ENCODE measurements at regions not wholly inside any gene's neighbourhood (a gene's known extent, or its start where the extent isn't known, plus 50 kb on each side); places are given as distances from the start of the nearest gene placed in this dataset.

DNA sequence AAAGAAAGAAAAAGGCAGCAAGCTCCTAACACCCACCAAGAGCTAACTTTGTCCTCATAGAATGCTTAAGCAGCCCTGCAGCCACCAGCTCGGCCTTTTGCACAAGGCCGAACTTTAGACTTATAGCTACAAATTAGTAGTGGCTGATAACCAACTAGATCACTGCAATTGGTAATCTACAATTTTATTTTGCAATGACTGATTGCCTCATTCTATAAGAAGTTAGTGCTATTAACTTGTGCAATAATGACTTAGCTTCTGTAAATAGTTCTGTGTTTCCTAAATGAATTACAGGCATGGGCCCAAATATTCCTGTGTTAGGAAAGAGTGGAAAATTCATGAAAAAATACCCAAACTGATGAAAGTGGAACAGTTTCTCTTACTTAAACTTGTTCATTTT, 284.8 kb upstream of the CFAP20DC start:
- DNase-seq, result no peak
- Histone ChIP-seq H3K4me1 (replicated peaks in 1 of 2) (no peaks in the 10 kb centered on the region), H3K27ac (no peak overlapping the region), H3K36me3 (replicated peaks in 1 of 2) (no peaks in the 10 kb centered on the region), H3K4me3 (no peak overlapping the region), H3K27me3 (no peaks in the 10 kb centered on the region), H3K9me3 (replicated peaks in 1 of 3) (no peaks in the 10 kb centered on the region)
- TF ChIP-seq, protein P1, sequence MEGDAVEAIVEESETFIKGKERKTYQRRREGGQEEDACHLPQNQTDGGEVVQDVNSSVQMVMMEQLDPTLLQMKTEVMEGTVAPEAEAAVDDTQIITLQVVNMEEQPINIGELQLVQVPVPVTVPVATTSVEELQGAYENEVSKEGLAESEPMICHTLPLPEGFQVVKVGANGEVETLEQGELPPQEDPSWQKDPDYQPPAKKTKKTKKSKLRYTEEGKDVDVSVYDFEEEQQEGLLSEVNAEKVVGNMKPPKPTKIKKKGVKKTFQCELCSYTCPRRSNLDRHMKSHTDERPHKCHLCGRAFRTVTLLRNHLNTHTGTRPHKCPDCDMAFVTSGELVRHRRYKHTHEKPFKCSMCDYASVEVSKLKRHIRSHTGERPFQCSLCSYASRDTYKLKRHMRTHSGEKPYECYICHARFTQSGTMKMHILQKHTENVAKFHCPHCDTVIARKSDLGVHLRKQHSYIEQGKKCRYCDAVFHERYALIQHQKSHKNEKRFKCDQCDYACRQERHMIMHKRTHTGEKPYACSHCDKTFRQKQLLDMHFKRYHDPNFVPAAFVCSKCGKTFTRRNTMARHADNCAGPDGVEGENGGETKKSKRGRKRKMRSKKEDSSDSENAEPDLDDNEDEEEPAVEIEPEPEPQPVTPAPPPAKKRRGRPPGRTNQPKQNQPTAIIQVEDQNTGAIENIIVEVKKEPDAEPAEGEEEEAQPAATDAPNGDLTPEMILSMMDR (IDR thresholded peaks at IDR 0.05), result no peak
- TF ChIP-seq POLR2A (IDR thresholded peaks at IDR 0.05), result no peak
- intact Hi-C loops (cut with DNase I), result no loop called here
- WGBS, 4 donors, result 48 to 92% (median 61%) methylated on average over 2 of the region's 2 CpGs

DNA sequence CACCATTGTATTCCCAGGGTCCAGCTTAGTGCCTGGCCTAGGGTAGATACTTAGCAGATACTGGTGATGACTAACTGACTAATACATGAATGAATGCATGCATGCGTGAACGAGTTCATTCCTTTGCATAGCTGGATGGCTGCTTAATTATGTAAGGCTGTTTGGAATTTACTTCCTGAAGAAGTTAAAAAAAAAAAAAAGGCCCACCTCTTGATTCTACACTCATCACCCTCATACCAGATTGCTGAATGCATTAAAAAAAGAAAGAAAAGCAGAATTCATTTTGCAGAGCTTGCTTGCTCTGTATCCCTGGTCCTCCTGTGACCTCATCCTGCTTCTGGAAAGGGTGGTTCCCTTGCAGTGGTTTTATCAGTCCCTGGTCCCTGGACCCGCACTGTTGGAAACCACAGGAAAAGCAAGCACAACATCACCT, 277.6 kb upstream of the CFAP20DC start:
- Histone ChIP-seq H3K4me1 (replicated peaks in 1 of 2) (no peaks in the 10 kb centered on the region), H3K4me3 (no peak overlapping the region), H3K36me3 (replicated peaks in 1 of 2) (no peaks in the 10 kb centered on the region), H3K27me3 (no peaks in the 10 kb centered on the region), H3K9me3 (replicated peaks in 1 of 3) (no peaks in the 10 kb centered on the region), H3K27ac (no peak overlapping the region)
- TF ChIP-seq, protein P1 (IDR thresholded peaks at IDR 0.05), result no peak
- TF ChIP-seq POLR2A (IDR thresholded peaks at IDR 0.05), result no peak
- intact Hi-C loops (cut with DNase I), result no loop called here
- DNase-seq, result no peak
- 73 to 87% (median 84%) methylated on average over 3 of the region's 3 CpGs for WGBS, 4 donors

DNA sequence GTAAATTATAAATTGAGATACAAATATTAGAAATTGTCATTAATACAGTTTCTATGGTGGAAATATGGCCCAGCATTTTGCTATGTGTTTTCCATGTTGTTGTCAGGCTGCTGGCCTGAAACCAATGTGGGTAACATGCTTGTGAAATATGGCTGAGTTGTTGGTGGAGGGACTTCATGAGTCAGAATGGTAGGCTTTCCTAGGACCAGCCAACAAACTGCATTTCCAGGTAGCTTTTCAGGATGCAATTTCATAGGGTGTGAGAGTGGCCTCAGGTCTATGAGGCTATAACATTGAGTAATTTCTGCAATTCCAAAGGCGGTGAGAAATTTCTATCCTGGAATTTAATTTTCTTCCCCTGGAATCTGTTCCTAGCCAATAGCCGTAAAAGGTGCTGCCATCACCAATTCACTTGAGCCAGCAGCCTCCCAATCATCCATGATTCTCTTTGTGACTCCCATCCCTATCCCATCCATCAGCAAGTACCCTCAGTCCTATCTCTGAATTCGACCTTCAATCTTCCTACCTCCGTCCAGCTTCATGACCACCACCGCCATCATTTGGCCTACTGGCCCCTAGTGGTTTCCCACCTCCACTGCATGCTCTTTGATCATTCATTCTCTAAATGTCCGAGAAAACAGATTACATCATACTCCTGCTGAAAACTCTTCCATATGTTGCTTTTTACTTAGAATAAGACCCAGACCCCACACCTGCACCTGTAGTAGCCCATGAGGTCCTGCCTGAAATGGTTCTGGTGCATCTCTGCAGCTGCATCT, 276.6 kb upstream of the CFAP20DC start:
- no peaks in the 10 kb centered on the region for H3K4me1 ChIP-seq (replicated peaks in 1 of 2)
- H3K36me3 ChIP-seq (replicated peaks in 1 of 2), result no peaks in the 10 kb centered on the region
- TF ChIP-seq POLR2A (IDR thresholded peaks at IDR 0.05), result no peak
- TF ChIP-seq, protein P1 (IDR thresholded peaks at IDR 0.05), result peak in 1 of 6 experiments; percentile 17
- no peaks in the 10 kb centered on the region for H3K9me3 ChIP-seq (replicated peaks in 1 of 3)
- no peak for DNase-seq
- H3K4me3 ChIP-seq, result no peak overlapping the region
- no peaks in the 10 kb centered on the region for H3K27me3 ChIP-seq
- 78 to 83% (median 80%) methylated on average over 6 of the region's 6 CpGs for WGBS, 4 donors
- H3K27ac ChIP-seq, result no peak overlapping the region
- intact Hi-C loops (cut with DNase I), result no loop called here

DNA sequence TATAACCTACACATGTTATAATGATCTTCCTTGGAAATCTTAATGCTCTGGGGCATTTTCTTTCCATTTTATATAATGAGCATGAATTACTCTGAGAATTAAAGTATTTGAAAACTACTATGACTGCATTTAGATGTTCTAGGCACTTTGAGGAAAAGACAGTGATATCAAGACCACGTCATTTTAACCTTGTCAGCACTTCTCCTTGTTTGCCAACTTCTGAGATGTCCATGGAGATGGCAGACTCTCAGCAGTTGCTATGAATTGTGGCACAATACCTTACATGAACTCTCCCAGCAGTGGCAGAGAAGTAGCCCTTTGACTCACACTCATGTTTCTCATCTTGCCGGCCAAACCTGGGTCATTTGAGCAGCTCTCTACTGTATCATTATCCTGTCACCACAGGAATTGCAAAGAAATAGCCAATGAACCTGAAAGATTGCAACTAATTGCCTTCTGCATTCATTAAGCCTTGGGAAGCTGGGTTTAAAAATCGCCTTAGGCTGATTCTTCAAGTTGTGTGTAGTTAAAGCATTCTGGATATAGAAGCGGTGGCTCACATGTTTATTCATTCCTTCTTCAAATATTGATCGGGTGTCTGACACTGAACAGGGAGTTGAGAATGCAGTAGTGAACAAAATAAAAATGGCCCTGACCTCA, 272.2 kb upstream of the CFAP20DC start:
- no peaks in the 10 kb centered on the region for H3K9me3 ChIP-seq (replicated peaks in 1 of 3)
- H3K4me1 ChIP-seq (replicated peaks in 1 of 2), result no peaks in the 10 kb centered on the region
- no peak for DNase-seq
- TF ChIP-seq POLR2A (IDR thresholded peaks at IDR 0.05), result no peak
- TF ChIP-seq, protein P1 (IDR thresholded peaks at IDR 0.05), result no peak
- no peaks in the 10 kb centered on the region for H3K27me3 ChIP-seq
- H3K36me3 ChIP-seq (replicated peaks in 1 of 2), result no peaks in the 10 kb centered on the region
- WGBS, 4 donors, result 71 to 85% (median 81%) methylated on average over 5 of the region's 5 CpGs
- H3K4me3 ChIP-seq, result no peak overlapping the region
- intact Hi-C loops (cut with DNase I), result no loop called here
- H3K27ac ChIP-seq, result no peak overlapping the region
